BJ (cell line): ENCODE measurements at regions not wholly inside any gene's neighbourhood (a gene's known extent, or its start where the extent isn't known, plus 50 kb on each side); places are given as distances from the start of the nearest gene placed in this dataset.

Experiments used
- CTCF ChIA-PET: fragments of 350-600 bp; formaldehyde crosslinking; extraction: SDS; loops from one replicate; lab custom pipeline; 2021; ENCODE audit warnings: antibody characterized with exemption, inconsistent platforms; lab: Yijun Ruan, JAX
- POLR2A ChIA-PET: fragments of 300-600 bp; sonication (Branson Sonifier 250); formaldehyde crosslinking; extraction: SDS; loops from one replicate; lab custom pipeline; 2021; ENCODE audit warnings: antibody characterized with exemption; lab: Charles Lee
- DNase-seq: peaks from one replicate; pipeline ENCODE4 v3.0.0-alpha.2; 2011; ENCODE audit warnings: low read depth
- H3K27me3 ChIP-seq: 2 replicates; pipeline ENCODE4 v1.6.0; 2011; ENCODE audit warnings: low read length; ENCODE audit not compliant: control insufficient read depth, insufficient read depth
- H3K36me3 ChIP-seq: 2 replicates; pipeline ENCODE4 v1.5.1; 2011; ENCODE audit warnings: low read length; ENCODE audit not compliant: control insufficient read depth, insufficient read depth
- H3K4me3 ChIP-seq: 2 replicates; pipeline ENCODE4 v1.5.1; 2011; ENCODE audit warnings: low read depth, mild to moderate bottlenecking, control low read depth, low read length
- TF ChIP-seq, protein P1 (sequence below): IDR thresholded peaks from 2 replicates; pipeline ENCODE4 v1.5.1; 2011; ENCODE audit warnings: low read depth, mild to moderate bottlenecking, control low read depth, inconsistent platforms, low read length, moderate library complexity; ENCODE audit not compliant: insufficient read depth

GRCh38 chr5:174995827-174996226 lies 271.4 kb downstream of the MSX2 start:
- H3K36me3 ChIP-seq = no peaks in the 10 kb centered on the region
- no peak overlapping the region for H3K4me3 ChIP-seq
- POLR2A ChIA-PET = no interaction called here
- TF ChIP-seq, protein P1, sequence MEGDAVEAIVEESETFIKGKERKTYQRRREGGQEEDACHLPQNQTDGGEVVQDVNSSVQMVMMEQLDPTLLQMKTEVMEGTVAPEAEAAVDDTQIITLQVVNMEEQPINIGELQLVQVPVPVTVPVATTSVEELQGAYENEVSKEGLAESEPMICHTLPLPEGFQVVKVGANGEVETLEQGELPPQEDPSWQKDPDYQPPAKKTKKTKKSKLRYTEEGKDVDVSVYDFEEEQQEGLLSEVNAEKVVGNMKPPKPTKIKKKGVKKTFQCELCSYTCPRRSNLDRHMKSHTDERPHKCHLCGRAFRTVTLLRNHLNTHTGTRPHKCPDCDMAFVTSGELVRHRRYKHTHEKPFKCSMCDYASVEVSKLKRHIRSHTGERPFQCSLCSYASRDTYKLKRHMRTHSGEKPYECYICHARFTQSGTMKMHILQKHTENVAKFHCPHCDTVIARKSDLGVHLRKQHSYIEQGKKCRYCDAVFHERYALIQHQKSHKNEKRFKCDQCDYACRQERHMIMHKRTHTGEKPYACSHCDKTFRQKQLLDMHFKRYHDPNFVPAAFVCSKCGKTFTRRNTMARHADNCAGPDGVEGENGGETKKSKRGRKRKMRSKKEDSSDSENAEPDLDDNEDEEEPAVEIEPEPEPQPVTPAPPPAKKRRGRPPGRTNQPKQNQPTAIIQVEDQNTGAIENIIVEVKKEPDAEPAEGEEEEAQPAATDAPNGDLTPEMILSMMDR = no peak
- no peaks in the 10 kb centered on the region for H3K27me3 ChIP-seq
- DNase-seq = no peak
- CTCF ChIA-PET = no interaction called here

DNA sequence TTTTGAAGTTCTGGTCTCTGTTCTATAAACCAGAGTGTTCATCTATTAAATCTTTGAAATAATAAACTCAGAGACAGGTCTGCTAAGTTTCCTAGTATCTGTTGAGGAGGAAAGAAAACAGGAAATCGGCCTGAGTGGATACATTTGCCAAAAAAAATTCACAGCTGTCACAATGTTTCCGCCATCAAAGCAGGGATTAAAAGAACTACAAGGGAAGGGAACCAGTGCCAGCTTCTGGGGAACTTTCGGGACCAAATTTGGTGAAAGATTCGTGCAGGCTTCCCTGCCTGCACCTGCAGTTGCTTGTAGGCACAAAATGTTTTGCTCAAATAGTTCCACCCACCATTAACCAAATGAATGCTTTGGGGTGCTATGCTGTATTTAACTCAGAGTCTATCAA lies 267.5 kb downstream of the MSX2 start:
- Histone ChIP-seq H3K27me3 (no peaks in the 10 kb centered on the region), H3K4me3 (no peak overlapping the region), H3K36me3 (no peaks in the 10 kb centered on the region)
- TF ChIP-seq, protein P1 = no peak
- ChIA-PET CTCF (no interaction called here), POLR2A (no interaction called here)
- no peak for DNase-seq

DNA sequence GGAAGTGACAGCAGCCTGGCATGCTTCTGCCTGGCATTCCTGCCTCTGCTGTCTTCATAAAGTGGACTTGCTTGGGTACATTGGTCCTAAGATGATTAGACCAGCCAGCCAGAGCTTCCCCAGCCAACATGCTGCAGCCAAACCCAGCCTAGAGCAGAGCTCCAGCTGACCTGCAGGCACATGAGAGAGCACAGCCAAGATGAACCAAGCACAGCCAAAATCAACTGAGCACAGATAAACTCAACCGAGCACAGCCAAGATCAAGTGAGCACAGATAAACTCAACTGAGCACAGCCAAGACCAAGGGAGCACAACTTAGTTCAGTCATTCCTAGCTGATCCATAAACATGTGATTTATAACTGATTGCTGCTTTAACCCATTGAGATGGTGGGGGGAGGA lies 266.5 kb downstream of the MSX2 start:
- no peaks in the 10 kb centered on the region for H3K27me3 ChIP-seq
- no peaks in the 10 kb centered on the region for H3K36me3 ChIP-seq
- CTCF ChIA-PET = no interaction called here
- TF ChIP-seq, protein P1 = no peak
- no peak for DNase-seq
- POLR2A ChIA-PET = no interaction called here
- no peak overlapping the region for H3K4me3 ChIP-seq

DNA sequence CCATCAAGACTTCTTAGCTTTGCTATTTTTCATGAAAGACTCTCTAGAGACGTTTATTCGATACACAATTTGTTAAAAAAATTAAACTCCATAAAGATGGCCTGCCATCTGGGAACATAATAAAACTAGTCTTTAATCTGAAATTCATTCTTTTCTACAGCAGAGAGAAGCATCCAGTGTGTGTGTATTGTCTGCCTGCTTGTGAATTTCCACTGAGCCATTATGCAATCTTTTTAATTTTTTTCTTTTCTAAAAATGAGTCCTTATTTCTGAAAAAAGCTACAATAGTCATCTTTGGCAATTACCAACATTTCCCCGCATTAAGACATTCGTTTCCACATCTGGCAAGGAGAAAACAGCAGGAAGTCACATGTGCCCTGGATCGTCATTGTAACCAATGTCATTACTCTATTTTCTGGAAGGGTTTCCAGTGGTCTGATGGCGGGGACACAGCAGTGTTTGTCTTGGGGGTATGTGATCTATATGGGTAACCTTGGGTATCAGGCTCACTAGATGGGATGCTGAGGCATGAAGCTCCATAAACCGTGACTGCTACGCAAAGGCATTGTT lies 263.1 kb downstream of the MSX2 start:
- H3K36me3 ChIP-seq = no peaks in the 10 kb centered on the region
- no peaks in the 10 kb centered on the region for H3K27me3 ChIP-seq
- H3K4me3 ChIP-seq = no peak overlapping the region
- ChIA-PET POLR2A (no interaction called here), CTCF (no interaction called here)
- DNase-seq = no peak
- TF ChIP-seq, protein P1 = no peak

GRCh38 chr5:174984863-174985262 lies 260.5 kb downstream of the MSX2 start:
- CTCF ChIA-PET = no interaction called here
- Histone ChIP-seq H3K27me3 (no peaks in the 10 kb centered on the region), H3K4me3 (no peak overlapping the region), H3K36me3 (no peaks in the 10 kb centered on the region)
- TF ChIP-seq, protein P1 = no peak
- POLR2A ChIA-PET = no interaction called here
- DNase-seq = no peak
